Lung (tissue), 11 donors: ENCODE measurements at regions not wholly inside any gene's neighbourhood (a gene's known extent, or its start where the extent isn't known, plus 50 kb on each side); places are given as distances from the start of the nearest gene placed in this dataset.

Experiments used
- ATAC-seq: fragments of 200-7000 bp; cut with Tn5 transposase; one replicate; pipeline ENCODE4 v1.9.1; 2020; ENCODE audit warnings: moderate number of reproducible peaks; ENCODE audit not compliant: insufficient read depth, low FRiP score
- DNase-seq, 3 donors: peaks; one replicate each; pipeline ENCODE4 v3.0.0-alpha.2; 2013 to 2017
- H3K27ac ChIP-seq, 2 donors: one replicate each; pipeline ENCODE4 v1.5.1; 2013; ENCODE audit warnings: mild to moderate bottlenecking in 2 of 2, moderate library complexity in 2 of 2, control low read depth in 1 of 2, inconsistent platforms in 1 of 2, low read depth in 1 of 2, low read length in 1 of 2
- H3K27me3 ChIP-seq, 3 donors: one replicate each; pipeline ENCODE4 v1.5.1; 2013; ENCODE audit warnings: low read length in 2 of 3; ENCODE audit not compliant: control insufficient read depth in 3 of 3, insufficient read depth in 3 of 3
- H3K36me3 ChIP-seq, 4 donors: one replicate each; pipeline ENCODE4 v1.5.1; 2013; ENCODE audit warnings: low read length in 4 of 4, mild to moderate bottlenecking in 1 of 4, moderate library complexity in 1 of 4; ENCODE audit not compliant: control insufficient read depth in 4 of 4, insufficient read depth in 4 of 4
- H3K4me1 ChIP-seq, 5 donors: one replicate each; pipeline ENCODE4 v1.5.1; 2013; ENCODE audit warnings: low read length in 5 of 5, mild to moderate bottlenecking in 2 of 5, moderate library complexity in 1 of 5; ENCODE audit not compliant: control insufficient read depth in 5 of 5, insufficient read depth in 5 of 5
- H3K4me3 ChIP-seq: one replicate; pipeline ENCODE4 v1.5.1; 2013; ENCODE audit warnings: mild to moderate bottlenecking, control low read depth, moderate library complexity
- H3K9ac ChIP-seq, 2 donors: one replicate each; pipeline ENCODE4 v1.5.1; 2013; ENCODE audit warnings: low read length in 2 of 2, control low read depth in 1 of 2; ENCODE audit not compliant: insufficient read depth in 1 of 2
- H3K9me3 ChIP-seq, 4 donors: one replicate each; pipeline ENCODE4 v1.5.1; 2013; ENCODE audit warnings: low read length in 3 of 4, mild to moderate bottlenecking in 1 of 4, moderate library complexity in 1 of 4; ENCODE audit not compliant: control insufficient read depth in 4 of 4, insufficient read depth in 3 of 4
- WGBS, 2 donors: extraction: QIAGEN DNeasy Blood & Tissue Kit; methylation state at CpG; one replicate each; pipeline ENCODE4 v1.1.7; 2013; 5-methylcytosine and 5-hydroxymethylcytosine counted together
- TF ChIP-seq, protein P1 (sequence below): IDR thresholded peaks from 2 replicates; pipeline ENCODE4 v1.5.1; 2012; ENCODE audit warnings: mild to moderate bottlenecking; ENCODE audit errors: control extremely low read depth, extremely low read depth
- donor health status: control.
- donor health status: control.
- donor health status: Bipolar disorder and iron deficiency.
- donor health status: healthy.
- donor health status: DM: yes; HTN: yes; CAD: no.

- H3K27ac ChIP-seq: no peak overlapping the region
- ATAC-seq (no peak), DNase-seq (no peak)
- no peak overlapping the region for H3K9ac ChIP-seq
- H3K4me1 ChIP-seq: no peaks in the 10 kb centered on the region
- no peaks in the 10 kb centered on the region for H3K9me3 ChIP-seq
- 92 to 93% methylated on average over 4 of the region's 4 CpGs for WGBS, 2 donors
- no peak overlapping the region for H3K4me3 ChIP-seq
- TF ChIP-seq, protein P1, sequence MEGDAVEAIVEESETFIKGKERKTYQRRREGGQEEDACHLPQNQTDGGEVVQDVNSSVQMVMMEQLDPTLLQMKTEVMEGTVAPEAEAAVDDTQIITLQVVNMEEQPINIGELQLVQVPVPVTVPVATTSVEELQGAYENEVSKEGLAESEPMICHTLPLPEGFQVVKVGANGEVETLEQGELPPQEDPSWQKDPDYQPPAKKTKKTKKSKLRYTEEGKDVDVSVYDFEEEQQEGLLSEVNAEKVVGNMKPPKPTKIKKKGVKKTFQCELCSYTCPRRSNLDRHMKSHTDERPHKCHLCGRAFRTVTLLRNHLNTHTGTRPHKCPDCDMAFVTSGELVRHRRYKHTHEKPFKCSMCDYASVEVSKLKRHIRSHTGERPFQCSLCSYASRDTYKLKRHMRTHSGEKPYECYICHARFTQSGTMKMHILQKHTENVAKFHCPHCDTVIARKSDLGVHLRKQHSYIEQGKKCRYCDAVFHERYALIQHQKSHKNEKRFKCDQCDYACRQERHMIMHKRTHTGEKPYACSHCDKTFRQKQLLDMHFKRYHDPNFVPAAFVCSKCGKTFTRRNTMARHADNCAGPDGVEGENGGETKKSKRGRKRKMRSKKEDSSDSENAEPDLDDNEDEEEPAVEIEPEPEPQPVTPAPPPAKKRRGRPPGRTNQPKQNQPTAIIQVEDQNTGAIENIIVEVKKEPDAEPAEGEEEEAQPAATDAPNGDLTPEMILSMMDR: no peak
- H3K36me3 ChIP-seq: no peaks in the 10 kb centered on the region
- H3K27me3 ChIP-seq: no peaks in the 10 kb centered on the region
Measured at GRCh38 chr2:58629545-58630119, 388.5 kb upstream of the FANCL start.

DNA sequence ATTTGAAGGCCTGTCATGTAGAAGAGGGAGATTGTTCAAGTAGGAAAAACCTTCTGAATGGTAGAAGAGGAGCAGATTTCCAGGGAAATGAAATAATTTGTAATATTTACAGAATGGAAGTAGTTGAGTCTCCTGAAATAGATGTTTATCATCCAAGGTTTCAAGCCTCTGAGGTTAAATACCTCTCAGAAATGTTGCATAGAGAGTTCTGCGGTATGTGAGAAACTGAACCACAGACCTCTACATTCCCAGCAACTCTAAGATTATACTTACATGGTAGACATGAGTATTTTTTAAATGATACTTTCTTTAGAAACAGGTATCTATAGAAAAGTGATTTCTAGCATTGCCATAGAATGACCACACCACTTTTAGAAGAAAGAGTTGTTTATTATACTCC lies 379.8 kb upstream of the FANCL start:
- DNase-seq (no peak), ATAC-seq (no peak)
- TF ChIP-seq, protein P1: no peak
- 67 to 83% methylated on average over 1 of the region's 1 CpG for WGBS, 2 donors
- Histone ChIP-seq H3K9ac (no peak overlapping the region), H3K9me3 (no peaks in the 10 kb centered on the region), H3K4me1 (no peaks in the 10 kb centered on the region), H3K36me3 (no peaks in the 10 kb centered on the region), H3K4me3 (no peak overlapping the region), H3K27ac (no peak overlapping the region), H3K27me3 (no peaks in the 10 kb centered on the region)

DNA sequence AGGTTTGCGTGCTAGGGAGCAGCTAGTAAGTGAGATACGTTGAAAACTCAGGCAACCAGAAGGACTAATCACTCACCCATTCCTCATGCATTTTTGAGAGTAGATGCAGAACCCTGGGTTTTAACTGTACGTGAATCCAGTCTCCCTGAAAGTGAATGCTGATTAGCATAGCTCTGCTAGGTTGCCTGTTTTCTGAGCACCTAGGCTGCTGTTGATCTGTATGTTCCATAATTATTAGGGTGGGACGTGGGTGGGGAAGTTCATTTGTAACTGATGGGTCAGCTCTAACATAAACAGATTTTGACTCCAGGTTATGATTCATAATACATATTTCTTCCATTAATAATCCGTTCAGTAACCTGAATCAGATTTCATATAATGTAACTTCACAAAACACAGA lies 379.0 kb upstream of the FANCL start:
- TF ChIP-seq, protein P1: no peak
- H3K9ac ChIP-seq: no peak overlapping the region
- ATAC-seq: no peak

DNA sequence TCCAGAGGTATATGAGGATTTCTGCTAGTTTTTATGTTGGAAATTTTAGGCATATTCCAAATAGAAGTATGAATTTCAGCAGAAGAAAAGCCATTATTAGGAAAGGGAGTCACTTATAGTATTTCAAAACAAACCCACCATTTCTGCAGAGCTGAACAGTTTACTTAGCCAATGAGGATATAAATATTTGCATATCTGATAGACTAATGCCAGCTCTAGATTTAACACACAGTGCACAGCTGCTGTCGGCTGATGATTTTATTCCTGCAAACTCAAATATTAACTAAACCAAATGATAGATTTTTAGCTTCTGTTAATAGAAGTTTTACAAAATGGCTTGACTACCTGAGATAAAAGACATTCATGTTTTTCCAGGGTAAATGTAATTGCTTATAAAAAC lies 375.8 kb upstream of the FANCL start:
- Histone ChIP-seq H3K36me3 (no peaks in the 10 kb centered on the region), H3K27me3 (no peaks in the 10 kb centered on the region), H3K4me1 (peaks cover 0 to 9% (median 0%) of the 10 kb centered on the region in 5 donors), H3K9me3 (no peaks in the 10 kb centered on the region), H3K9ac (no peak overlapping the region), H3K27ac (no peak overlapping the region), H3K4me3 (no peak overlapping the region)
- TF ChIP-seq, protein P1: no peak
- ATAC-seq: no peak
- DNase-seq: peak in 2 of 3 donors; percentile 57 to 58
- 42 to 47% methylated on average over 1 of the region's 1 CpG for WGBS, 2 donors

More for the DNA sequence above, 379.0 kb upstream of the FANCL start:
- H3K9me3 ChIP-seq: no peaks in the 10 kb centered on the region
- 61 to 67% methylated on average over 5 of the region's 5 CpGs for WGBS, 2 donors
- DNase-seq: no peak
- H3K27ac ChIP-seq: no peak overlapping the region
- H3K36me3 ChIP-seq: no peaks in the 10 kb centered on the region
- H3K4me3 ChIP-seq: no peak overlapping the region
- H3K27me3 ChIP-seq: no peaks in the 10 kb centered on the region
- H3K4me1 ChIP-seq: no peaks in the 10 kb centered on the region
